ENCODE measurements at regions not wholly inside any gene's neighbourhood (a gene's known extent, or its start where the extent isn't known, plus 50 kb on each side); places are given as distances from the start of the nearest gene placed in this dataset.

- peak; percentile 7 for DNase-seq (ENCODE audit: low spot score)
Observed at GRCh38 chr5:174159327-174160114, 114.0 kb downstream of the NSG2 start.

- no peak for DNase-seq (ENCODE audit: low spot score)
Observed at GRCh38 chr5:174165406-174165805, 119.9 kb downstream of the NSG2 start.

GRCh38 chr5:174166231-174167079, 120.9 kb downstream of the NSG2 start:
- no peak for DNase-seq (ENCODE audit: low spot score)

DNA sequence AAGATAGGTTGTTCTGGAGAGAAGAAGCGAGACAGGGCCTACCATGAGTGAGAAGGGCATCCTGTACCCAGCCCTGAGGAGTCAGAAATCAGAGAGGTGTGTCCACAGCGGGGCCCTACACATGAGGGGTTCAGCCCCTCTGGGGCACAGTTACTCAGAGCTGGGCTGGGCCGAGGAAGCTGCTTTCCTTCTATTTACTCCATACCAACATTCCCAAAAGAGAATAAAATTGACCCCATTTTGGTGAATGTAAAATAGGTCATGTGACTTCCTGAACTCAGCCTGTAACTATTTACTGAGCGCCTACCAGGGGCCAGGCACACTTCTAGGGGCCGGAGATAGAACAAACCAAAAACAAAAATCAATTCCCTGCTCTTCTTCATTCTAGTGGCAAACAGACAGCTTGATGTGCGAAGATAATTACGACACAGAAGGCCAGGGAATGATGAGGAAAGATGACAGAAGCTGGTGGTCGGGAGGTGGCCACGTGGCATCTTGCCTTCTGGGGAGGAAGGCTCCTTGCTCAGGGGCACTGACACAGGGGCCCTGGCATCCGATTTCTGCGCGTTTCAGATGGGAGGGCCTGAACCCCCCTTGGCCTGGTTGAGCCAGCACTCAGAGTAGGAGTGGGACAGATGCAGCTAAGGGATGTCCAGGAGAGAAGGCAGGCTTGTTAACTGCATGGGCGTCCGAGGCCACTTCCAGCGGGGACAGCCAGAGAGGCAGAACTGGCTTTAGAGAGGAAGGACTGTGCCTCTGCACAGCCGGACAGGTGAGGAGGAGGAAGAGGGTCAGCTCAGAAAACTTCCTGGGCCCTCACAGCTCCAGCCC, 121.8 kb downstream of the NSG2 start:
- DNase-seq (ENCODE audit: low spot score) = no peak

- DNase-seq (ENCODE audit: low spot score) = no peak
Observed at GRCh38 chr5:174172152-174172551, 126.6 kb downstream of the NSG2 start.

DNA sequence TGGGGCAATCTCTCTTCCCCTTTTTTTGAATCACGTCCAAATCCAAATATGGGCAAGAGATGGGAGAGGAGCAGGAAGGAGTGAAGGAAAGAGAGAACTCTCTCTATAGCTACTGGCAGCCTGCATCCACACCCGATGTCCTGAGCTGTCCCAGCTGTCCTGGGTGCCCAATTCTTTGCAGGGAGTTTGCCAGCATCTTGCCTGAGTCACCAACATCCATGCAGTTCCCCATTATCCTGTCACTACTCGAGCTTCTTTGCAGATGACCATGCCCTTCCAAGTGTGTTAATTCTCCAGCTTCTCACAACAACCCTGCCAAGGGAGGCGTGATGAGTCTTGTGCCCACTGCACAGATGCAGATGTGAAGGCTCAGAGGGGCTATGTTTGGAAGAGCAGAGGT, 127.1 kb downstream of the NSG2 start:
- DNase-seq (ENCODE audit: low spot score) = no peak

DNA sequence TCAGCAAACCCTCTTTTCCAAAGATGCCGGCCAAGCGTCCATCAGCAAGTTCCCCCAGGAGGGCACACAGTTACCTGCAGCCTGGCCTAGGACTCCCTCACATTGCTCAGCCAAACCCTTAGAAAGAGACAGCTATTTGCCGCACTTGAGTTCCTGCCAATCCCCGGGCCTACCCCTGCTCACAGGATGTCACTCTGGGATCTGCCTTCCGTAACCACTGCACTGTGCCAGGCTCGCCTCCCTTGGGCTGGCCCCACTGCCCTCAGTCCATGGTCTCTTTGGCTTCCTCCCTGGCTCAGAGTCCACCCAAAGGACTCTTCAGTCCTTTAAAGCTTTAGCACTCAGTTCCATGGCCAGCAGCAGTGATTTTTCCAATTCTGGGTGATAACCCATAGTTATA, 128.3 kb downstream of the NSG2 start:
- no peak for DNase-seq (ENCODE audit: low spot score)

DNA sequence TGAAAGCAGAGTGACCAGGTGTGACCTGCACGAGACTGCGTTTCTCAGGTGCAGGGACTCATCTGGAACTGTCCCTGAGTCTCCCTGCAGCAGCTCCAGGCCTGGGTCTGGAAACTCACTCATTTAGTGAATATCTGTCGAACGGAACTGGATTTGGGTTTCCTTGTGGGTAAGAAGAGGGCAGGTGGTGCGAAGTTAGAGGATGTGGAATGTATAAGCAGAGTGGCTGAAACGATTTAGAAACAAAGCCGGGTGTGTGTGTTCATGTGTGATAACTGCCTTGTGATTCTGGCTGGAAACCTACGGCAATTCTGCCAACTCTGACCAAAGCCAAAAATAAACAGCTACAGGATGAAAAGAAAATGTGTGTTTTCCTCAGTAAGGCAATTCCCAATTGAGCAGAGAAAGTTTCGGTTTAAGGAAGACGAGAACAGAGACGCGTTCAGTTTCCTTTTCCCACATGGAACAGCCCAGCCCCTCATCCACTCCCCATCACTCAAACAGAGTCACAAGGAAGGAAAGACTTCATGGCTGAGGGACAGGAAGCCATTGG, 130.3 kb downstream of the NSG2 start:
- DNase-seq (ENCODE audit: low spot score) = no peak

GRCh38 chr5:174176511-174176910, 131.0 kb downstream of the NSG2 start:
- no peak for DNase-seq (ENCODE audit: low spot score)

- no peak for DNase-seq (ENCODE audit: low spot score)
Observed at GRCh38 chr5:174177531-174177930, 132.0 kb downstream of the NSG2 start.

- DNase-seq (ENCODE audit: low spot score) = no peak
Observed at GRCh38 chr5:174177976-174178605, 132.6 kb downstream of the NSG2 start.

GRCh38 chr5:174180639-174181038, 135.1 kb downstream of the NSG2 start:
- no peak for DNase-seq (ENCODE audit: low spot score)

- DNase-seq (ENCODE audit: low spot score) = no peak
Observed at GRCh38 chr5:174182111-174182510, 136.6 kb downstream of the NSG2 start.

DNA sequence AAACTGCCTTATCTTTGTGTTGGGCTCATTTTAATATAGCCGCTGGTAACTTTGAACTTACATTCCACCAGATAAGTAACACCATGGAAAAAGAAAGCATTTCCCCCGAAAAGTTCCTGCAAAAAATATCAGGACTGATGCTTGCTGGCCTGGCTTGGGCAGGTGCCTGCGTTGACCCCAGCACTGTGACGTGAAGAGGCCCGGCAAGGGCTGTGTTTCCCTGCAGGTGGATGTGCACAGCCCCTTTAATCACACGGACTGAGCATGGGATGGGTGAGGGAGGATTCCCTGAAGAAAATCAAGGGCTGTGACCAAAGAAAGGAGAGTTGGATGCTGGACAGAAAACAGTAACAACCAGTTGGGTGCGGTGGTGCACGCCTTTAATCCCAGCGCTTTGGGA, 138.2 kb downstream of the NSG2 start:
- DNase-seq (ENCODE audit: low spot score) = no peak

DNA sequence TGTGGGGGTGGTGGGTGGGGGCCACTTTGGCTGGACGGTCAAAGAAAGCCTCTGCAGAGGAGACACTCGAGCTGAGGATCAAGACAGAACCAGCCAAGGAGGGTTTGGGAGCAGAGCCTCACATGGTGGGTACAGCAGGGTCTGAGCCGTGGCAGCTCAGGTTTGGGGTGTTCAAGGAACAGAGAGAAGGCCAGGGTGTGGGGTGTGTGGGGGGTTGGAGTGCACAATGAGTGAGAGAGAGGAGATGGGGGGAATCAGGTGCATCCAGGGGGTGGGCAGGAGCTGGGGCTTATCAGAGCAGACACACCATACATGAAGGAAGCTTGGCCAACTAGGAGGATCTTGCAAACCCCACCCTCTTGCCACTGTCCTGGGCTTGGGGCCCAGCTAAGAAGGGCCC, 140.0 kb downstream of the NSG2 start:
- no peak for DNase-seq (ENCODE audit: low spot score)

DNA sequence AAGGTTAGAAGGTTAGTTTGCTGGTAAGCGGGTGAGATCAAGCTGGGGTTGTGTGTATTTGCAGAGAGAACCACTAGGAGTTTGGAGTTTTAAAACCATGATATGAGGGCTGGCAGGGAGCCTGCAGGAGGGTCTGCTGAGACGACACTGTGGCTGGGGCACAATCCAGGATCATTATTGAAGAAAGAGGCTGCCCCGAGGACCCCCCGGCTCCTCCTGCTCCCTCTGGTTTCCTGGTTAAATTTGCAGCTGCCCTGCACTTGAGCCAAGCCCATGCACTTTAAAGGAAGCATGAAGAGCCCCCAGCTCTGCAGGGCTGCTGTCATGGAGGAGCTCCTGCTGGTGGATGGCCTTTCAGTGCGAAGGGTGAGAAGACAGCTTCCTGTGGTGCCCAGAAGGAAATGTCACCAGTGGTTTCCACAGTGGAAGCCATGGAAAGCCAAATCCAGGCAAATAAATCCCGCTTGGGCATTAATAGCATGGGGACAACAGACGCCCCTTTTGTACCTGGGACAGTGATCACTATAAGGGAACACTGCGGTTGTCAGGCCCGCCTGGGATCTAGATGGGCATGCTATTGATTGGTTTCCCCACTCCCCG, 140.7 kb downstream of the NSG2 start:
- DNase-seq (ENCODE audit: low spot score) = no peak

GRCh38 chr5:174187001-174187400, 141.5 kb downstream of the NSG2 start:
- no peak for DNase-seq (ENCODE audit: low spot score)

GRCh38 chr5:174187481-174187880, 142.0 kb downstream of the NSG2 start:
- no peak for DNase-seq (ENCODE audit: low spot score)

DNA sequence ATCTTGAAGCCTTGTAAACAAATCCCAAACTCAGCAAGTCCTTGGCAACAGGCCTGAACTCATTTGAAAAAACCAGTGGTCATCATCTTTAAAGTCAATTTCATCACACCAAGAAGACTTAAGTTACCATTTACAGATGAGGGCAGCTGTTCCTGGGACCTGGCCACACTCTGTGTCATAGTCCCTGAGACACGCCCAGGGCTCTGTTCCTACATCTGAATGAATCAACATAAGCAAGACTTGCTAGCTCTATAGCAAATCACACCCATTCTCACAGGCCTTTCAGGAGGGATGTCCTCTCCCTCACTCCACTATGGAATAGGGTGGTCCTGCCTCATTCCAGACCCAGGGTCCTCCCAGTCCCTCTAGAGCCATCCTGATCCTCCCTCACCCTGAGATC, 142.8 kb downstream of the NSG2 start:
- DNase-seq (ENCODE audit: low spot score) = no peak

DNA sequence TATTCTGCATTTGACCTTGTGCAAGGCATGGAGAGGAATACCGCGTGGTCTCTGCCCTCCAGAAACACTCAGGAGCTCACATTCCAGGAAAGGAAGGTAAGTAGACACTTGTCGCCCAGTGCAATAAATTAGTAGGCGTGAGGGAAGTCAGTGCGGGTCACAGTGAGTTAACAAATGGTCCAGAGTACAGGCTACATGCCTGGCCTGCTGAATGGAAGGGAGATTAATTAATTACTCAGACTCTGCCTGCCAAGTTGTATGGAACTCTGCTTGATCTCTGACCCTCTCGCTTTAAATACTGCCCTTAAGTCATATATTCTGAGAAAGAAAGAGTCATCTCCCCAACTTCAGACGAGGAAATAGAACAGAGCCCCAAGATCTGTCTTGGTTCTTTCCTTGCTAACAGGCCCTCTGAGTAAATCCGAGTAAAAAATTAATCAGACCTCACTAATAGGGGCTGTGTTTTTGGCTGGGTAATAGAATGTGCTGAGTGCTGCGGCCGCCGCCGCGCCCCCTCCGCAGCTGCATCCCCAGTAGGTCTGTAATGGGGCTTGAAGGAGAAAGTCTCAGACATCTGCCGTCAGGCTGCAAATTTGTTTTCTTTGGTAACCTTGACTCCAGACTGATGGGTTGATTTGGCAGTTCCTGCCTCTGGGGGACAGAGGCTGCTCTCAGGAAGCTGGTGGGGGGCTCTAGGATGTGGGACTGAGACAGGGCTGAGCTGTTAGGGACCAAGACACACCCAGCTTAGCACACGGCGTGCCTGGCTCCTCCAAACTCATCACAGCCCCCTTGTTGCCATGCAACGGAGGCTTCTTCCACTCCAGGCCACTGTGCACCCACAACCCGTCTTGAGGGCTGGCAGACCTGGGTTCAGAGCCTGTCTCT, 144.4 kb downstream of the NSG2 start:
- no peak for DNase-seq (ENCODE audit: low spot score)

Data from kidney capillary endothelial cell (primary cell).